GM10248 (cell line): ENCODE measurements at regions not wholly inside any gene's neighbourhood (a gene's known extent, or its start where the extent isn't known, plus 50 kb on each side); places are given as distances from the start of the nearest gene placed in this dataset.

ENCODE experiments used
- CTCF ChIA-PET: fragments of 300-600 bp; sonication (Branson Sonifier 250); formaldehyde crosslinking; extraction: SDS; loops from one replicate; lab custom pipeline; 2021; ENCODE audit warnings: antibody characterized with exemption; lab: Yijun Ruan, JAX
- POLR2A ChIA-PET: fragments of 350-650 bp; sonication (Branson Sonifier 250); formaldehyde crosslinking; extraction: SDS; loops from one replicate; lab custom pipeline; 2020; ENCODE audit warnings: antibody characterized with exemption; lab: Yijun Ruan, JAX
- DNase-seq: peaks from one replicate; pipeline ENCODE4 v3.0.0; 2012; ENCODE audit errors: extremely low spot score
- TF ChIP-seq, protein P1 (sequence below): IDR thresholded peaks from 2 replicates; pipeline ENCODE4 v1.5.1; 2012; ENCODE audit warnings: mild to moderate bottlenecking, low read depth; ENCODE audit errors: extremely low read depth, missing control alignments, control extremely low read depth

DNA sequence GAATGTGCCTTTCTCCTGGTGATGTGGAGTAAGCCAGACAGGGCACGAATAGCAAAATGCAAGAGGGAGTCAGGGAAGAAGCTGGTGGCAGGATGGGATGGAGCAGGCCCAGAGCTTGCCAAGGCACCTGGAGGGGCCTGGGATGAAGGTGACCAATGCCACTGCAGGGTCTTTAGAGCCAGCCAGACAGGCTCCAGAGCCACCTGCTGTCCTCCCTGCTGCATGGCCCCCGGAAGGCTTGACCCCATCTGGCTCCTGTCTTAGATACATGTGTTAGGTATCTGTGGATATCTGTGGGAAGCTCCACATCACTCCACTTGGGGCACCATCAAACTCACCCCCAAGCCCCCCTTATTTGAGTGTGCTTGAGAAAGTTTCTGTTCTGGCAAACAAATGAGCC is 99.9 kb upstream of the ATL2 start:
- DNase-seq = no peak
- TF ChIP-seq, protein P1, sequence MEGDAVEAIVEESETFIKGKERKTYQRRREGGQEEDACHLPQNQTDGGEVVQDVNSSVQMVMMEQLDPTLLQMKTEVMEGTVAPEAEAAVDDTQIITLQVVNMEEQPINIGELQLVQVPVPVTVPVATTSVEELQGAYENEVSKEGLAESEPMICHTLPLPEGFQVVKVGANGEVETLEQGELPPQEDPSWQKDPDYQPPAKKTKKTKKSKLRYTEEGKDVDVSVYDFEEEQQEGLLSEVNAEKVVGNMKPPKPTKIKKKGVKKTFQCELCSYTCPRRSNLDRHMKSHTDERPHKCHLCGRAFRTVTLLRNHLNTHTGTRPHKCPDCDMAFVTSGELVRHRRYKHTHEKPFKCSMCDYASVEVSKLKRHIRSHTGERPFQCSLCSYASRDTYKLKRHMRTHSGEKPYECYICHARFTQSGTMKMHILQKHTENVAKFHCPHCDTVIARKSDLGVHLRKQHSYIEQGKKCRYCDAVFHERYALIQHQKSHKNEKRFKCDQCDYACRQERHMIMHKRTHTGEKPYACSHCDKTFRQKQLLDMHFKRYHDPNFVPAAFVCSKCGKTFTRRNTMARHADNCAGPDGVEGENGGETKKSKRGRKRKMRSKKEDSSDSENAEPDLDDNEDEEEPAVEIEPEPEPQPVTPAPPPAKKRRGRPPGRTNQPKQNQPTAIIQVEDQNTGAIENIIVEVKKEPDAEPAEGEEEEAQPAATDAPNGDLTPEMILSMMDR = no peak
- ChIA-PET CTCF (interaction anchor here (1.2 to 2.7 kb wide), 3 partner anchors 9 to 31 kb away, joined by 4 to 9 read pairs (median 4); no protein-coding TSS in a partner anchor), POLR2A (no interaction called here)

DNA sequence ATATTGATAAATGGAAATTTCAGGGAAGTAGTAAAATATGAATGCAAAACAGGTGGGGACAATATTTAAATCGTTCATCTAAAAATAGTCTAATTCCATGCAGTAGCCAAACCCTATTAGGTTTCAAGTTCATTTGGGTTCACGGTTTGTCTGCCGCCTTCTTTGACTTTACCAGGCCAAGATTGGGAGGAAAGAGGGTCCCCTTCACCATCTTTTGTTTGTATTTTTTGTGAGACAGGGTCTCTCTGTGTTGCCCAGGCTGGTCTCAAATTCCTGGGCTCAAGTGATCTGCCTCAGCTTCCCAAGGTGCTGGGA is 98.5 kb upstream of the ATL2 start:
- no peak for DNase-seq
- ChIA-PET CTCF (interaction anchor here (1.1 to 2.8 kb wide), 6 partner anchors 10 to 200 kb away, joined by 3 to 13 read pairs (median 8); no protein-coding TSS in a partner anchor), POLR2A (interaction anchor here (0.7 to 0.9 kb wide), 2 partner anchors 9 to 276 kb away, joined by 3 to 4 read pairs; partner anchors contain the start of gene SRSF7)
- TF ChIP-seq, protein P1 = no peak

GRCh38 chr2:38474715-38475566 is 97.9 kb upstream of the ATL2 start:
- TF ChIP-seq, protein P1 = no peak
- no peak for DNase-seq
- ChIA-PET POLR2A (interaction anchor here (0.6 to 1.1 kb wide), 4 partner anchors 8 to 1658 kb away, joined by 3 to 4 read pairs (median 4); partner anchors contain the start of gene SRSF7), CTCF (interaction anchor here (1.0 to 2.8 kb wide), 9 partner anchors 9 to 200 kb away, joined by 3 to 13 read pairs (median 4); no protein-coding TSS in a partner anchor)

GRCh38 chr2:38474021-38474456 is 97.0 kb upstream of the ATL2 start:
- ChIA-PET POLR2A (interaction anchor here (1.1 kb wide), 1 partner anchor 220 kb away, joined by 4 read pairs; no protein-coding TSS in a partner anchor), CTCF (interaction anchor here (1.0 to 2.8 kb wide), 10 partner anchors 8 to 199 kb away, joined by 3 to 13 read pairs (median 4); no protein-coding TSS in a partner anchor)
- DNase-seq = no peak
- TF ChIP-seq, protein P1 = no peak

- DNase-seq = no peak
- TF ChIP-seq, protein P1 = no peak
- CTCF ChIA-PET = interaction anchor here (1.0 to 2.8 kb wide), 5 partner anchors 24 to 158 kb away, joined by 3 to 11 read pairs (median 3); no protein-coding TSS in a partner anchor
- POLR2A ChIA-PET = no interaction called here
Measured at GRCh38 chr2:38473333-38474005, 96.4 kb upstream of the ATL2 start.

DNA sequence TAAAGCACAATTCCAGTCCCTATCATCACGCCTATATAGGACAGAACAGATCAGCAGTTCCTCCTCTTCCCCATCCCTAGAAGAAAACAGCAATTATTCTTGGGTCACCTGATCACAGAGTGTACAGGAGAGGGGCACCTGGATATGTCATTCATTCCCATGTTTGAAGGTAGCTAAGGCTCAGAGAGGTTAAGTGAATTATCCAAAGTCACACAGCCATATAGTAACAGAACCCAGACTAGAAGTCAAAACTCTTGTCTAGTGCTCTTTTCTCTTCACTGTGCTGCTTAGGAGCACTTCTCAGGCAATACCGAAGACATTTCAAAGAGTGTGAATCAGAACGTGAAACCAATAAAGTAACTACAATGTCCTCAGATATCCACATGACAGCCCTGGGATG is 93.0 kb upstream of the ATL2 start:
- ChIA-PET CTCF (interaction anchor here (1.2 to 3.9 kb wide), 5 partner anchors 9 to 154 kb away, joined by 3 to 25 read pairs (median 7); no protein-coding TSS in a partner anchor), POLR2A (no interaction called here)
- no peak for DNase-seq

More for the DNA sequence above, 93.0 kb upstream of the ATL2 start:
- TF ChIP-seq, protein P1 = no peak
